NCI-H446 treated with DMSO at 0.1 percent for 48 hours (cell line): ENCODE measurements at regions not wholly inside any gene's neighbourhood (a gene's known extent, or its start where the extent isn't known, plus 50 kb on each side); places are given as distances from the start of the nearest gene placed in this dataset.
A peak's percentile ranks its signal among the peaks of the same experiment; 100 is the strongest.
"Not testable (repeated sequence)": the region's sequence is repeated elsewhere in the genome, so short reads cannot be mapped to it uniquely, and the experiment has no call there.

Source experiments
- DNase-seq: peaks from one replicate; lab custom pipeline; 2025; lab: John Stamatoyannopoulos, UW

- no peak for DNase-seq
Measured at GRCh38 chr4:11130195-11130970, 298.3 kb downstream of the HS3ST1 start.

- DNase-seq: no peak
Measured at GRCh38 chr4:11120435-11120834, 308.3 kb downstream of the HS3ST1 start.

- DNase-seq: no peak
Measured at GRCh38 chr4:11119474-11119873, 309.2 kb downstream of the HS3ST1 start.

- DNase-seq: no peak
Measured at GRCh38 chr4:11118513-11118912, 310.2 kb downstream of the HS3ST1 start.

- DNase-seq: no peak
Measured at GRCh38 chr4:11116940-11117339, 311.8 kb downstream of the HS3ST1 start.

GRCh38 chr4:11111876-11112275, 316.8 kb downstream of the HS3ST1 start:
- no peak for DNase-seq

GRCh38 chr4:11111370-11111769, 317.3 kb downstream of the HS3ST1 start:
- DNase-seq: no peak

- no peak for DNase-seq
Measured at GRCh38 chr4:11106759-11107158, 321.9 kb downstream of the HS3ST1 start.

GRCh38 chr4:11106190-11106589, 322.5 kb downstream of the HS3ST1 start:
- DNase-seq: no peak

- no peak for DNase-seq
Measured at GRCh38 chr4:11105715-11106114, 323.0 kb downstream of the HS3ST1 start.

GRCh38 chr4:11098461-11098860, 330.2 kb downstream of the HS3ST1 start:
- DNase-seq: no peak

GRCh38 chr4:11097725-11098124, 331.0 kb downstream of the HS3ST1 start:
- DNase-seq: no peak

GRCh38 chr4:11081006-11081405, 347.7 kb downstream of the HS3ST1 start:
- DNase-seq: no peak

- DNase-seq: no peak
Measured at GRCh38 chr4:11079171-11079570, 349.5 kb downstream of the HS3ST1 start.

- DNase-seq: no peak
Measured at GRCh38 chr4:11074581-11075241, 354.0 kb downstream of the HS3ST1 start.

- peak; percentile 97 for DNase-seq
Measured at GRCh38 chr4:11073621-11074051, 355.1 kb downstream of the HS3ST1 start.

GRCh38 chr4:11072999-11073398, 355.7 kb downstream of the HS3ST1 start:
- DNase-seq: no peak

GRCh38 chr4:11072463-11072862, 356.2 kb downstream of the HS3ST1 start:
- no peak for DNase-seq

- no peak for DNase-seq
Measured at GRCh38 chr4:11070813-11071212, 357.9 kb downstream of the HS3ST1 start.

GRCh38 chr4:11069581-11070211, 359.0 kb downstream of the HS3ST1 start:
- DNase-seq: no peak

- DNase-seq: no peak
Measured at GRCh38 chr4:11069083-11069482, 359.6 kb downstream of the HS3ST1 start.

GRCh38 chr4:11066584-11066983, 362.1 kb downstream of the HS3ST1 start:
- not testable (repeated sequence) for DNase-seq

GRCh38 chr4:11060637-11061036, 368.1 kb downstream of the HS3ST1 start:
- DNase-seq: not testable (repeated sequence)
